Endodermal cell (in vitro differentiated cells): ENCODE measurements at regions not wholly inside any gene's neighbourhood (a gene's known extent, or its start where the extent isn't known, plus 50 kb on each side); places are given as distances from the start of the nearest gene placed in this dataset.
"Not testable (repeated sequence)": the region's sequence is repeated elsewhere in the genome, so short reads cannot be mapped to it uniquely, and the experiment has no call there.

Experiments
- DNase-seq: peaks from one replicate; pipeline ENCODE4 v3.0.0-alpha.2; 2017
- H3K27ac ChIP-seq: 2 replicates; pipeline ENCODE4 v1.5.1; 2013; ENCODE audit warnings: mild to moderate bottlenecking, low read depth, low read length, moderate library complexity
- H3K27me3 ChIP-seq: 2 replicates; pipeline ENCODE4 v1.6.1; 2013; ENCODE audit warnings: mild to moderate bottlenecking, low read length, moderate library complexity; ENCODE audit not compliant: insufficient read depth, control insufficient read depth, poor library complexity, severe bottlenecking
- H3K36me3 ChIP-seq: 2 replicates; pipeline ENCODE4 v1.7.0; 2013; ENCODE audit warnings: mild to moderate bottlenecking, low read length, moderate library complexity; ENCODE audit not compliant: control insufficient read depth, insufficient read depth
- H3K4me1 ChIP-seq: one replicate; pipeline ENCODE4 v1.7.0; 2013; ENCODE audit warnings: low read length; ENCODE audit not compliant: control insufficient read depth, insufficient read depth
- H3K4me3 ChIP-seq: 2 replicates; pipeline ENCODE4 v1.5.1; 2013; ENCODE audit warnings: mild to moderate bottlenecking, low read length, moderate library complexity
- H3K9ac ChIP-seq: 2 replicates; pipeline ENCODE4 v1.6.1; 2013; ENCODE audit warnings: mild to moderate bottlenecking, low read length, moderate library complexity; ENCODE audit not compliant: poor library complexity, severe bottlenecking; ENCODE audit errors: extremely low read depth
- H3K9me3 ChIP-seq: 2 replicates; pipeline ENCODE4 v1.6.1; 2013; ENCODE audit warnings: mild to moderate bottlenecking, low read length, moderate library complexity; ENCODE audit not compliant: control insufficient read depth
- H3K27ac Mint-ChIP-seq: 2 replicates; pipeline ENCODE4 v1.8.0; 2020; ENCODE audit warnings: mixed read lengths
- H3K27me3 Mint-ChIP-seq: 2 replicates; pipeline ENCODE4 v1.8.0; 2021; ENCODE audit warnings: mild to moderate bottlenecking, mixed read lengths; ENCODE audit not compliant: insufficient read depth
- H3K36me3 Mint-ChIP-seq: 2 replicates; pipeline ENCODE4 v1.8.0; 2020; ENCODE audit warnings: low read depth, mixed read lengths
- H3K4me1 Mint-ChIP-seq: 2 replicates; pipeline ENCODE4 v1.8.0; 2020; ENCODE audit warnings: mixed read lengths
- H3K4me3 Mint-ChIP-seq: 2 replicates; pipeline ENCODE4 v1.8.0; 2020; ENCODE audit warnings: mild to moderate bottlenecking, moderate library complexity, mixed read lengths
- H3K9me3 Mint-ChIP-seq: 2 replicates; pipeline ENCODE4 v1.8.0; 2020; ENCODE audit warnings: mild to moderate bottlenecking, mixed read lengths
- WGBS, 2 experiments: methylation state at CpG; one replicate each; pipeline versions ENCODE4 v1.1.5 to v1.1.7; 2013; ENCODE audit warnings: missing lambda C conversion rate in 2 of 2, mixed read lengths in 1 of 2; ENCODE audit not compliant: insufficient coverage in 1 of 2, insufficient read length in 1 of 2; 5-methylcytosine and 5-hydroxymethylcytosine counted together
- TF ChIP-seq, protein P1 (sequence below): fragments of 200-600 bp; sonication (generic); conservative IDR thresholded peaks from 2 replicates; pipeline ENCODE4 v1.5.0; 2021; ENCODE audit warnings: antibody characterized with exemption, mild to moderate bottlenecking

- DNase-seq = peak; percentile 29
- Histone ChIP-seq H3K4me3 (no peak overlapping the region), H3K27me3 (no peaks in the 10 kb centered on the region), H3K9ac (no peak overlapping the region), H3K4me1 (no peaks in the 10 kb centered on the region), H3K27ac (no peak overlapping the region), H3K9me3 (peaks cover 12% of the 10 kb centered on the region), H3K36me3 (no peaks in the 10 kb centered on the region)
- TF ChIP-seq, protein P1, sequence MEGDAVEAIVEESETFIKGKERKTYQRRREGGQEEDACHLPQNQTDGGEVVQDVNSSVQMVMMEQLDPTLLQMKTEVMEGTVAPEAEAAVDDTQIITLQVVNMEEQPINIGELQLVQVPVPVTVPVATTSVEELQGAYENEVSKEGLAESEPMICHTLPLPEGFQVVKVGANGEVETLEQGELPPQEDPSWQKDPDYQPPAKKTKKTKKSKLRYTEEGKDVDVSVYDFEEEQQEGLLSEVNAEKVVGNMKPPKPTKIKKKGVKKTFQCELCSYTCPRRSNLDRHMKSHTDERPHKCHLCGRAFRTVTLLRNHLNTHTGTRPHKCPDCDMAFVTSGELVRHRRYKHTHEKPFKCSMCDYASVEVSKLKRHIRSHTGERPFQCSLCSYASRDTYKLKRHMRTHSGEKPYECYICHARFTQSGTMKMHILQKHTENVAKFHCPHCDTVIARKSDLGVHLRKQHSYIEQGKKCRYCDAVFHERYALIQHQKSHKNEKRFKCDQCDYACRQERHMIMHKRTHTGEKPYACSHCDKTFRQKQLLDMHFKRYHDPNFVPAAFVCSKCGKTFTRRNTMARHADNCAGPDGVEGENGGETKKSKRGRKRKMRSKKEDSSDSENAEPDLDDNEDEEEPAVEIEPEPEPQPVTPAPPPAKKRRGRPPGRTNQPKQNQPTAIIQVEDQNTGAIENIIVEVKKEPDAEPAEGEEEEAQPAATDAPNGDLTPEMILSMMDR = no peak
- Mint-ChIP-seq H3K27ac (no peak overlapping the region), H3K4me3 (no peak overlapping the region), H3K9me3 (peaks cover 10% of the 10 kb centered on the region), H3K27me3 (peaks cover 40% of the 10 kb centered on the region), H3K4me1 (peaks cover 24% of the 10 kb centered on the region), H3K36me3 (no peaks in the 10 kb centered on the region)
- WGBS, 2 experiments = 93 to 96% methylated on average over 5 of the region's 5 CpGs
These were observed 209.6 kb downstream of the EMP1 start for GRCh38 chr12:13405961-13406703.

DNA sequence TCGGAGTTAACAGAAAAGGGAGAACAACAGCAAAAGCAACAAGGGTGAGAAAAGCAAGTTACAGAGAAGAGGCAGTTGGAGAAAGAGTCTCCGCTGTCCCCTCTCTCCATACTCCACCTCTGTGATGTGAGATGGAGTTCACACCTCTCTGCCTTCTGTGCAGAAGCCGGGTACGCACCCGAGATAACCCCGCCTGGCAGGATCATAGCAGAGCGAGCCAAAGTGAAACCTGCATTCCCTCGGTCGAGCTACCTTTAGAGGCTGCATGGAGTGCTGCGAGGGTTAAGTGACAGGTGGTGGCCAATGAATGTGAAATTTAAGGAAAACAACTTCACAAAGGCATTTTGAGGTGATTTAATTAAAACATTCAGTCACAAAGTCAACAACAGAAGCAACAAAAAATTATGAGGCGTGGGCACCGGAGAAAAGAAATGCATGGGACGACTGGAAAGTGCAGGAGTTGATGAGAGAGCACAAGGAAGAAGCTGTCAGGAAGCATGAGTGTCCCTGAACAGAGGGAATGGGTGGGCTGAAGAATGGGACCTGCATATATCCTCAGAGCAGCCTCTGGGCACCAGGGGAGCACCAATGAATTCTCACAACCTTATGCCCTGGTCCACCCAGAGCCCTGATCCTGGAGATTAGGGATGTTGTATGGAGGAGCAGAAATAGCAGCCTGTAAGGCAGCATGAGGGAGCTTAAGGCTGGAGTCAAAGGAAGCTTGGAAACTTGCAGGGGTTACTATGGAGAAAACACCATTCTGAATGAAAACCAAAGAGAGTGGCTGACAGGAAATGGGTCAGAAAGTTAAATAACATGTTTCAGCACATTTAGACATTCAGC, 208.3 kb downstream of the EMP1 start:
- Mint-ChIP-seq H3K4me1 (peaks cover 24% of the 10 kb centered on the region), H3K36me3 (no peaks in the 10 kb centered on the region), H3K27me3 (peaks cover 36% of the 10 kb centered on the region), H3K27ac (no peak overlapping the region), H3K4me3 (no peak overlapping the region), H3K9me3 (peaks cover 2% of the 10 kb centered on the region)
- H3K9me3 ChIP-seq = peaks cover 9% of the 10 kb centered on the region
- WGBS, 2 experiments = 85 to 92% methylated on average over 7 to 13 of the region's 13 CpGs
- peak; percentile 46 for DNase-seq
- H3K4me1 ChIP-seq = no peaks in the 10 kb centered on the region
- no peak overlapping the region for H3K4me3 ChIP-seq
- H3K27ac ChIP-seq = no peak overlapping the region
- H3K9ac ChIP-seq = no peak overlapping the region
- TF ChIP-seq, protein P1 = no peak
- H3K36me3 ChIP-seq = no peaks in the 10 kb centered on the region
- no peaks in the 10 kb centered on the region for H3K27me3 ChIP-seq

GRCh38 chr12:13404111-13404628, 207.6 kb downstream of the EMP1 start:
- no peak overlapping the region for H3K4me3 Mint-ChIP-seq
- H3K4me1 Mint-ChIP-seq = peaks cover 24% of the 10 kb centered on the region
- DNase-seq = peak; percentile 44
- H3K9ac ChIP-seq = no peak overlapping the region
- H3K27me3 Mint-ChIP-seq = peaks cover 34% of the 10 kb centered on the region
- H3K36me3 ChIP-seq = no peaks in the 10 kb centered on the region
- H3K27me3 ChIP-seq = no peaks in the 10 kb centered on the region
- H3K4me1 ChIP-seq = no peaks in the 10 kb centered on the region
- TF ChIP-seq, protein P1 = no peak
- no peak overlapping the region for H3K4me3 ChIP-seq
- H3K9me3 ChIP-seq = peaks cover 9% of the 10 kb centered on the region
- H3K36me3 Mint-ChIP-seq = no peaks in the 10 kb centered on the region
- no peak overlapping the region for H3K27ac ChIP-seq
- WGBS, 2 experiments = 86 to 93% methylated on average over 4 to 6 of the region's 6 CpGs
- H3K9me3 Mint-ChIP-seq = peaks cover 2% of the 10 kb centered on the region
- no peak overlapping the region for H3K27ac Mint-ChIP-seq

- H3K9me3 ChIP-seq, H3K4me1 Mint-ChIP-seq, H3K36me3 ChIP-seq, H3K9ac ChIP-seq, DNase-seq, H3K4me3 ChIP-seq, H3K27ac Mint-ChIP-seq, H3K4me1 ChIP-seq, H3K27ac ChIP-seq, H3K4me3 Mint-ChIP-seq, H3K9me3 Mint-ChIP-seq, H3K36me3 Mint-ChIP-seq: not testable (repeated sequence)
- peaks cover 14% of the 10 kb centered on the region for H3K27me3 ChIP-seq
- WGBS, 2 experiments = 86% methylated on average over 1 of the region's 2 CpGs; no CpG with 5 or more reads in 1 of the 2 experiments
- peaks cover 34% of the 10 kb centered on the region for H3K27me3 Mint-ChIP-seq
These were observed 194.8 kb downstream of the EMP1 start for GRCh38 chr12:13391375-13391774.
